ENCODE measurements at regions not wholly inside any gene's neighbourhood (a gene's known extent, or its start where the extent isn't known, plus 50 kb on each side); places are given as distances from the start of the nearest gene placed in this dataset.

- FAIRE-seq = no peak
- dilution Hi-C loops (cut with MboI; ENCODE audit: extremely low pct_ligation_motif_present, low sequenced_read_pairs) = no loop called here
- Histone ChIP-seq H3K9ac (ENCODE audit: control insufficient read depth, extremely low read depth, insufficient read depth, low read length) (no peak overlapping the region), H3K79me2 (ENCODE audit: control insufficient read depth, insufficient read depth, low read length) (no peaks in the 10 kb centered on the region), H4K20me1 (ENCODE audit: control insufficient read depth, extremely low read depth, insufficient read depth, low read length) (no peaks in the 10 kb centered on the region), H3K9me1 (ENCODE audit: control insufficient read depth, extremely low read depth, insufficient read depth, low read length) (no peaks in the 10 kb centered on the region), H2AFZ (ENCODE audit: control insufficient read depth, low read length) (no peak overlapping the region), H3K27ac (ENCODE audit: control insufficient read depth, insufficient read depth, low read length) (no peak overlapping the region), H3K4me3 (ENCODE audit: control insufficient read depth in 2 of 3, extremely low read depth in 1 of 3, insufficient read depth in 2 of 3, low read depth in 1 of 3, low read length in 3 of 3) (no peak overlapping the region), H3K4me2 (ENCODE audit: control insufficient read depth, extremely low read depth, insufficient read depth, low read depth, low read length) (no peak overlapping the region), H3K9me3 (ENCODE audit: control insufficient read depth, low read depth, low read length) (no peaks in the 10 kb centered on the region), H3K27me3 (ENCODE audit: control insufficient read depth, extremely low read depth, insufficient read depth, low read length) (no peaks in the 10 kb centered on the region), H3K36me3 (ENCODE audit: control insufficient read depth in 2 of 2, extremely low read depth in 1 of 2, insufficient read depth in 2 of 2, low read length in 2 of 2) (no peaks in the 10 kb centered on the region), H3K4me1 (ENCODE audit: control insufficient read depth, extremely low read depth, insufficient read depth, low read length) (peaks cover 3% of the 10 kb centered on the region)
- TF ChIP-seq EZH2 (IDR thresholded peaks at IDR 0.05; ENCODE audit: low read length) = no peak
- no peak for TF ChIP-seq CTCF (optimal IDR thresholded peaks at IDR 0.05 in 1 of 3, IDR thresholded peaks at IDR 0.05 in 1 of 3, conservative IDR thresholded peaks at IDR 0.05 in 1 of 3; ENCODE audit: extremely low read depth in 1 of 3, insufficient read depth in 2 of 3, low read length in 3 of 3)
- DNase-seq (ENCODE audit: low read depth, low spot score) = no peak
Measured at GRCh38 chr6:128642132-128642531, 121.7 kb upstream of the PTPRK start.

- H3K79me2 ChIP-seq (ENCODE audit: control insufficient read depth, insufficient read depth, low read length) = no peaks in the 10 kb centered on the region
- no peak overlapping the region for H3K27ac ChIP-seq (ENCODE audit: control insufficient read depth, insufficient read depth, low read length)
- no peaks in the 10 kb centered on the region for H3K36me3 ChIP-seq (ENCODE audit: control insufficient read depth in 2 of 2, extremely low read depth in 1 of 2, insufficient read depth in 2 of 2, low read length in 2 of 2)
- no peaks in the 10 kb centered on the region for H3K27me3 ChIP-seq (ENCODE audit: control insufficient read depth, extremely low read depth, insufficient read depth, low read length)
- peaks cover 3% of the 10 kb centered on the region for H3K4me1 ChIP-seq (ENCODE audit: control insufficient read depth, extremely low read depth, insufficient read depth, low read length)
- TF ChIP-seq CTCF (optimal IDR thresholded peaks at IDR 0.05 in 1 of 3, IDR thresholded peaks at IDR 0.05 in 1 of 3, conservative IDR thresholded peaks at IDR 0.05 in 1 of 3; ENCODE audit: extremely low read depth in 1 of 3, insufficient read depth in 2 of 3, low read length in 3 of 3) = no peak
- TF ChIP-seq EZH2 (IDR thresholded peaks at IDR 0.05; ENCODE audit: low read length) = no peak
- FAIRE-seq = no peak
- H3K9me1 ChIP-seq (ENCODE audit: control insufficient read depth, extremely low read depth, insufficient read depth, low read length) = no peaks in the 10 kb centered on the region
- H2AFZ ChIP-seq (ENCODE audit: control insufficient read depth, low read length) = no peak overlapping the region
- dilution Hi-C loops (cut with MboI; ENCODE audit: extremely low pct_ligation_motif_present, low sequenced_read_pairs) = no loop called here
- no peak overlapping the region for H3K4me2 ChIP-seq (ENCODE audit: control insufficient read depth, extremely low read depth, insufficient read depth, low read depth, low read length)
- DNase-seq (ENCODE audit: low read depth, low spot score) = no peak
- H3K4me3 ChIP-seq (ENCODE audit: control insufficient read depth in 2 of 3, extremely low read depth in 1 of 3, insufficient read depth in 2 of 3, low read depth in 1 of 3, low read length in 3 of 3) = no peak overlapping the region
- H3K9ac ChIP-seq (ENCODE audit: control insufficient read depth, extremely low read depth, insufficient read depth, low read length) = no peak overlapping the region
- no peaks in the 10 kb centered on the region for H4K20me1 ChIP-seq (ENCODE audit: control insufficient read depth, extremely low read depth, insufficient read depth, low read length)
- H3K9me3 ChIP-seq (ENCODE audit: control insufficient read depth, low read depth, low read length) = no peaks in the 10 kb centered on the region
Measured at GRCh38 chr6:128641703-128642102, 121.3 kb upstream of the PTPRK start.
